OCI-LY7 (cell line): ENCODE measurements at regions not wholly inside any gene's neighbourhood (a gene's known extent, or its start where the extent isn't known, plus 50 kb on each side); places are given as distances from the start of the nearest gene placed in this dataset.

Experiments used
- EZH2phosphoT487 ChIP-seq: fragments of 200-600 bp; sonication (generic); IDR thresholded peaks from 2 replicates; pipeline ENCODE4 v1.6.1; 2018; ENCODE audit warnings: low read depth, borderline replicate concordance, mild to moderate bottlenecking, mixed run types, antibody characterized with exemption, low read length, moderate library complexity, mixed read lengths
- TF ChIP-seq, protein P1 (sequence below): fragments of 200-600 bp; sonication (generic); conservative IDR thresholded peaks from 2 replicates; pipeline ENCODE4 v1.5.1; 2014; ENCODE audit warnings: mild to moderate bottlenecking, antibody characterized with exemption, low read length, moderate library complexity, mixed read lengths

DNA sequence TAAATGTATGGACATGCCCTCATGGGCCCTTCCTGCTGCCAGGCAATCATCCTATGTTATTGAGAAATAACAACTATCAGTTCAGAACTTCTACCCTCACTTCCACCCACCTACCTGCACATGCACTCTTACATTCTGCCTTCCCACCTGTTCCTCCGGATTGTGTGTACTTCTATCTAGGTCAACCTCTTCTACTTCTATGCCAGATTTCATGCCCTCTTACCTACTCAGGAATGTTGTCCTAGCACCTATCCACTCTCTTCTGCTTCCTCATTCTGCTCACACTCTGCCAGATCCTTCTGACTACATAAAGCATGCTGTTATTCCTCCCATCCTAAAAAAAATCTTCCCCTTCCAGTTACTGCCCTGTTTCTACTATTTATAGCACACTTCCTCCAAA lies 333.5 kb downstream of the IRS1 start:
- TF ChIP-seq, protein P1, sequence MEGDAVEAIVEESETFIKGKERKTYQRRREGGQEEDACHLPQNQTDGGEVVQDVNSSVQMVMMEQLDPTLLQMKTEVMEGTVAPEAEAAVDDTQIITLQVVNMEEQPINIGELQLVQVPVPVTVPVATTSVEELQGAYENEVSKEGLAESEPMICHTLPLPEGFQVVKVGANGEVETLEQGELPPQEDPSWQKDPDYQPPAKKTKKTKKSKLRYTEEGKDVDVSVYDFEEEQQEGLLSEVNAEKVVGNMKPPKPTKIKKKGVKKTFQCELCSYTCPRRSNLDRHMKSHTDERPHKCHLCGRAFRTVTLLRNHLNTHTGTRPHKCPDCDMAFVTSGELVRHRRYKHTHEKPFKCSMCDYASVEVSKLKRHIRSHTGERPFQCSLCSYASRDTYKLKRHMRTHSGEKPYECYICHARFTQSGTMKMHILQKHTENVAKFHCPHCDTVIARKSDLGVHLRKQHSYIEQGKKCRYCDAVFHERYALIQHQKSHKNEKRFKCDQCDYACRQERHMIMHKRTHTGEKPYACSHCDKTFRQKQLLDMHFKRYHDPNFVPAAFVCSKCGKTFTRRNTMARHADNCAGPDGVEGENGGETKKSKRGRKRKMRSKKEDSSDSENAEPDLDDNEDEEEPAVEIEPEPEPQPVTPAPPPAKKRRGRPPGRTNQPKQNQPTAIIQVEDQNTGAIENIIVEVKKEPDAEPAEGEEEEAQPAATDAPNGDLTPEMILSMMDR, result no peak
- TF ChIP-seq EZH2phosphoT487, result no peak
